DND-41 (cell line): ENCODE measurements at regions not wholly inside any gene's neighbourhood (a gene's known extent, or its start where the extent isn't known, plus 50 kb on each side); places are given as distances from the start of the nearest gene placed in this dataset.

Experiments
- CTCF ChIP-seq: IDR thresholded peaks from 2 replicates; pipeline ENCODE4 v1.5.1; 2012; ENCODE audit warnings: borderline replicate concordance, low read length, moderate library complexity, mild to moderate bottlenecking; ENCODE audit not compliant: poor library complexity, severe bottlenecking; ENCODE audit errors: extremely low read depth
- EZH2 ChIP-seq: IDR thresholded peaks from 3 replicates; pipeline ENCODE4 v1.6.1; 2012; ENCODE audit warnings: borderline replicate concordance, low read depth, mild to moderate bottlenecking, moderate library complexity, low read length, inconsistent platforms; ENCODE audit not compliant: severe bottlenecking

- no peak for TF ChIP-seq CTCF
- TF ChIP-seq EZH2 = no peak
Measured at GRCh38 chr2:160924936-160925353, 235.3 kb upstream of the TANK start.
